Jurkat, Clone E6-1 (cell line): ENCODE measurements at regions not wholly inside any gene's neighbourhood (a gene's known extent, or its start where the extent isn't known, plus 50 kb on each side); places are given as distances from the start of the nearest gene placed in this dataset.

ENCODE experiments used
- DNase-seq: peaks from one replicate; pipeline ENCODE4 v3.0.0-alpha.2; 2011; ENCODE audit warnings: low read depth, low spot score
- H3K4me3 ChIP-seq: 2 replicates; pipeline ENCODE4 v1.5.1; 2011; ENCODE audit warnings: mild to moderate bottlenecking, low read length, control low read depth, moderate library complexity

GRCh38 chr5:31137676-31138075 is 55.8 kb upstream of the CDH6 start:
- no peak for DNase-seq
- H3K4me3 ChIP-seq: no peak overlapping the region

GRCh38 chr5:31135542-31135941 is 57.9 kb upstream of the CDH6 start:
- DNase-seq: no peak
- H3K4me3 ChIP-seq: no peak overlapping the region

DNA sequence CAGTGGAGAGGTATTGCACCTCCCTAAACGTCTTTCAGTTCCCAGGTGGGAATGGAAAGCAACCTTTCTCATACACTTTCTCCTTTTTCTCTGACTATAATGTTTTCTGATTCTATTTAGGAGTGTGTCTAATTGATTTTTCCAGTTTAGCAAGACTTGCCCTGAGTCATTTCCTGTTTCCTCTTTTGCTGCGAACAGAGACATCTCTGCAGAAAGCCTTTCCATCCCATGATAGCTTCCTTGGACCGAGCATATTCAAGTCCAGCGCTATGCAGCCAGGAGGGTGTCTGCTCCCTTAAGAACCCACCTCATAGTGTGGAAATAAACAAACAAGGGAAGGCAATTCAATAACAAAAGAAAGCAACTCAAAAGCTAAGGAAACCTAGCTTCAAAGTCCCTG is 60.0 kb upstream of the CDH6 start:
- no peak overlapping the region for H3K4me3 ChIP-seq
- no peak for DNase-seq

DNA sequence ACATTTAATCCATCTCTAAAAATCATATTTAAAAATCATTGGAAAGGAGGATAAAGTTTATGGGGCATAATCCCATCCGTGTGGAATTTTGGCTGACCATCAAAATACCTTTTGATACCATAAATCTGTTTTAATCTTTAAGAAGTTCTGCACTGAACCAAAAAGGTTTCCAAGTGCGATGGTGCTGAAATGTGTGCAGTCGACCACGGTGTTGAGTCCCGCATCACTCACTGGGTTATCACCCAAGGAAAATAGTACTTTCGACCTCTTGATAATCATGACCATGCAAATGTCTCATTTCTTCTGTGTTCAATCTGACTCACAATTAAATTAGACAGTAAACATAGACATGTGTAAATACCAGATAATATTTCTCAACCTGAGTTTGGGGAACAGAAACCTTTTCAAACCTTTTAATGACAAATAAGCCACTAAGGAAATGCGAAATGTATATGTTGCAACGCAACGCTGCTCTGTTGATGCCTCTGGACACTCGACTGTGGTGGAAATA is 62.0 kb upstream of the CDH6 start:
- H3K4me3 ChIP-seq: no peak overlapping the region
- DNase-seq: no peak

GRCh38 chr5:31130676-31131075 is 62.8 kb upstream of the CDH6 start:
- H3K4me3 ChIP-seq: no peak overlapping the region
- no peak for DNase-seq

DNA sequence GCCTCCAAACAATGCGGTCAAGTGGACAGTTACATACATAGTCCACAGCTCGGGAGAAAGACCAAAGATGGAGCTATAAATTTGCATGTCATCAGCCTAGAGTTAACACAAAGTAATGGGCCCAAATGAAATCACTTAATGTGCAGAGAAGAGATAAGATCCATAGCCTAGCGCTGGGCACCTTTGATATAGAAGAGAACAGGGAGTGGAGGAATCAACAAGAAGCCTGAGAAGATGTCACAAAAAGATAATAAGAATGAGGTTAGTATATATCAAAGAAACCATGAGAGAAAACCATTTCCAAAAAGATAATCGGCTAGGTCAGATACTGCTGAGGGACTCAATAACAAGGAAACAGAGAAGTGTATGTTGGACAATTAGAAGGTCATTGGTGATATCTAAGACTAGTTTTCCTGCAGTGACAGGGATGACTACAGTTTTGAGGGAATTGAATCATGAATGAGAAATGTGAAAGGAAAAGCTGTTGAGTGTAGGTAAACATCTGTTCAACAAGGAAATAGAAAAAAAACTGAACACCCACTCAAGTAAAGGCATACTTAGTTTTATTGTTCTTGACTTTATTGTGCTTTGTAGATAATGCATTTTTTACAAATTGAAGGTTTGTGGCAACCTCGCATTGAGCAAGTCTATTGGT is 68.7 kb upstream of the CDH6 start:
- peak; percentile 41 for DNase-seq
- H3K4me3 ChIP-seq: no peak overlapping the region

DNA sequence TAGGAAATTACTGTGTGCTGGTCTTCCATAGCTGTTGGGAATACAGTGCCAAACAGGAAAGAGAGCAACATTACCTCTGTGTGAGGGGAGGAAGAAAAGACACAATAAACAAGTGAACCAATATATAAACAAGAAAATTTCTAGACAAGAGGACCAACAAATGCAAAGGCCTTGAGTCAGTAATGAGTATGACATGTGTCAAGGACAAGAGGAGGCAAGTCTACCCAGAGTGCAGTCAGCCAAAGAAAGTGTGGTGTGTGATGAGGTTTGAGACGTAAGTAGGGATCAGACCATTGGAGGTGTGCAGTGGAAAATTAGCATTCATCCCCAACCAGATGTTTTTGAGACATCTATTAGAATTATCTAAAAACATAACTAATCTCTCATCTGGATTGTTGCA is 69.5 kb upstream of the CDH6 start:
- no peak overlapping the region for H3K4me3 ChIP-seq
- no peak for DNase-seq

GRCh38 chr5:31122998-31123951 is 70.2 kb upstream of the CDH6 start:
- no peak overlapping the region for H3K4me3 ChIP-seq
- no peak for DNase-seq

GRCh38 chr5:31121224-31121623 is 72.3 kb upstream of the CDH6 start:
- DNase-seq: no peak
- H3K4me3 ChIP-seq: no peak overlapping the region

DNA sequence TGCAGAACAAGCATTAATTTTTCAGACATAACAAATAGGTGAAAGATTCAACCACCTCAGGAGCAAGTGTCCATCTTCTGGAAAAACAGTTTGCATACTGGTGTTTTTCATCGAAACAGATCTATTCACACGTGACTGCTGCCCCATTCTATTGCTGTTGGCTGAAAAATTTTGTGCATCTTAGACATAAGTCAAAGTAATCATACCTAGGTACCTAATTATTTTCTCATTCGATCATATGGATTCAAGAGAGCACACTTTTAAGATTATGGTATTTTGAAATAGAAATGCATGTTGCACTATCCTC is 72.9 kb upstream of the CDH6 start:
- no peak overlapping the region for H3K4me3 ChIP-seq
- DNase-seq: no peak

- H3K4me3 ChIP-seq: no peak overlapping the region
- DNase-seq: no peak
Observed at GRCh38 chr5:31119938-31120641, 73.4 kb upstream of the CDH6 start.

DNA sequence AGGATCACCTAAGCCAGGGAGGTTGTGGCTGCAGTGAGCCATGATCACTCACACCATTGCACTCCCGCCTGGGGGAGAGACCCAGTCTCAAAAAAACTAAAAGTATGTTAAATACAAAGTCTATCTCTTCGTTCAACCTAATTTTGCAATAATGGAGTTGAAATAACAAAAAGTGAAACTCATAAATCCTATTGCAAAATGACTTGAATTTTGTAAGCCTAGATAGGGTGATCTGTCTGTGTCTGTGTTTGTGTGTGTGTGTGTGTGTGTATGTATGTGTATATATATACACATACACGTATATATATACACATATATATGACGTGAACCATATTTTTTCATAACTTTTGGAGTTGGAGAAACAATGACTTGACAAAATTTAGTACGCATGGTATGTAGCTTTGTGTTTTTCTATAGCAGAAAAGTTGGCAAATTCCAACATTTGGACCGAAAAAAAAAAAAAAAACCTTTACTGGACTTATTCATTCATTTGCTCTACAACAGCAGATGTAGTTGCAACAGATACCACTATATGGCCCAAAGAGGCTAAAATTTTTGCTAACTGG is 76.9 kb upstream of the CDH6 start:
- H3K4me3 ChIP-seq: no peak overlapping the region
- no peak for DNase-seq

- no peak overlapping the region for H3K4me3 ChIP-seq
- DNase-seq: no peak
Observed at GRCh38 chr5:31114817-31115216, 78.7 kb upstream of the CDH6 start.

- no peak for DNase-seq
- no peak overlapping the region for H3K4me3 ChIP-seq
Observed at GRCh38 chr5:31113666-31114350, 79.7 kb upstream of the CDH6 start.

DNA sequence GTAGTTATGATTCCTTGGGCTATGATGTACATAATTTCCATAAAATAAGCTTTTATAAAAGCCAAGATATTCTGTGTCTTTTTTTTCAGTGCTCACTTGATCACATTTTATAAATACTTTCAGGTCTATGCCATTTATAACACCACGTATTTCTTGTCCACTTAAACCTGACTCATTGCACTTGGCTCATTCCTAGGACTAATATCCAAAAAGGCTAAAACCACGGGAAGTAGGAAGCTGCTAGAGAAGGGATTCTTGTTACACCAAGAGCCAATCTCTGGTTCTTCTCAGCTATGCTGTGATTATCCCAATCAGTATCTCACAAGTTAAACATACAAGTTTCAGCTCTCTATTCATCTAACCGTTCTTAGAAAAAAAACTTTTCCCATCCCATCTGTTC is 80.4 kb upstream of the CDH6 start:
- no peak overlapping the region for H3K4me3 ChIP-seq
- DNase-seq: no peak

- DNase-seq: no peak
- H3K4me3 ChIP-seq: no peak overlapping the region
Observed at GRCh38 chr5:31107091-31107518, 86.4 kb upstream of the CDH6 start.

- no peak overlapping the region for H3K4me3 ChIP-seq
- DNase-seq: no peak
Observed at GRCh38 chr5:31106691-31107090, 86.8 kb upstream of the CDH6 start.

DNA sequence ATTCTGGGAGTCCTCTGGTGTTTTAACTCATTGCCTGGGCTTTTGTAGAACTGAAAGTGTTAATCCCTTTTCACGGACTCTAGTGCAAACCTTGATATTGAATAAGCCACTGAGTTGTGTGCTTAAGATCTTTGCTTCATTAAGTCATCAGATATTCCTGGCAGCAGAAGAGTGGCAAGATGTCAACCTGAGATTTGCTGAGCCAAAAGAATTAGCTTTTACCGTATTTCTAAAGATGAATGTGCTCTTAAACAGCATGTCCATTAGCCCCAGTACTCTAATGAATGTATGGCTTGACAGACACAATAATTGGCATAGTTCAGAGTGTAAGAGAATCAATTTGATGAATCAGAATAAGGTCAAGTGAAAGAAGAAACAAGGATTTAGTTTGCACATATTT is 87.2 kb upstream of the CDH6 start:
- DNase-seq: no peak
- H3K4me3 ChIP-seq: no peak overlapping the region

DNA sequence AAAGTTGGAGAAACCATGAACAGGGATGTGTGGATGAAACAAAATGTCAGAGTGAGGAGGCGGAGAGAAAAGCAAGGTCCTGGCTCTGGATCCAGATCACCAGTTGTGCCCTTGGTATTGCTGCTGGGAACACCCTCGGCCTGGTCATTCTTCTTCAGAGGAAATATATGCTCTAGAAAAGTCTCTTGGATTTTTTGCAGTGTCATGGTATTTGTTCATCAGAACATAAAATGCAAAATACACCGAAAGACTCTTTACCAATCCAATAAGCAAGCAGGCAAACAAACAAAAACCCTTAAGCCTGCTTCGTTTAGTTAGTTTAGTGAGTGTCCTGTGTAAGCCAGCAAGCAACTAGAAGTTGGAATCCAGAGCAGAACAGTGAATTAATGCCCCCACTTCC is 88.7 kb upstream of the CDH6 start:
- H3K4me3 ChIP-seq: no peak overlapping the region
- no peak for DNase-seq
